ENCODE measurements at regions not wholly inside any gene's neighbourhood (a gene's known extent, or its start where the extent isn't known, plus 50 kb on each side); places are given as distances from the start of the nearest gene placed in this dataset.

- Histone ChIP-seq H3K9me3 (no peaks in the 10 kb centered on the region), H3K36me3 (no peaks in the 10 kb centered on the region), H3K4me1 (no peaks in the 10 kb centered on the region), H3K27me3 (no peaks in the 10 kb centered on the region), H3K27ac (no peak overlapping the region), H3K4me3 (no peak overlapping the region)
- ATAC-seq (no peak), DNase-seq (no peak)
- TF ChIP-seq POLR2A (IDR thresholded peaks at IDR 0.05) (no peak), CTCF (IDR thresholded peaks at IDR 0.05) (no peak)
- intact Hi-C loops (cut with DNase I): no loop called here
- 83% methylated on average over 1 of the region's 1 CpG for WGBS (ENCODE audit: insufficient coverage, low coverage, low lambda C conversion rate, missing lambda C conversion rate)
Observed at GRCh38 chr12:28896421-28896820, 252.7 kb upstream of the FAR2 start.

- no peak for TF ChIP-seq POLR2A (IDR thresholded peaks at IDR 0.05)
Observed at GRCh38 chr12:28898038-28898437, 251.0 kb upstream of the FAR2 start.

GRCh38 chr12:28899951-28900350 is 249.1 kb upstream of the FAR2 start:
- DNase-seq (no peak), ATAC-seq (no peak)
- WGBS (ENCODE audit: insufficient coverage, low coverage, low lambda C conversion rate, missing lambda C conversion rate): 70% methylated on average over 1 of the region's 1 CpG
- Histone ChIP-seq H3K4me3 (no peak overlapping the region), H3K27me3 (no peaks in the 10 kb centered on the region), H3K36me3 (no peaks in the 10 kb centered on the region), H3K27ac (no peak overlapping the region), H3K4me1 (no peaks in the 10 kb centered on the region), H3K9me3 (no peaks in the 10 kb centered on the region)
- intact Hi-C loops (cut with DNase I): no loop called here
- no peak for TF ChIP-seq POLR2A (IDR thresholded peaks at IDR 0.05)

More at GRCh38 chr12:28898038-28898437, 251.0 kb upstream of the FAR2 start:
- DNase-seq (no peak), ATAC-seq (no peak)
- 10% methylated on average over 2 of the region's 2 CpGs for WGBS (ENCODE audit: insufficient coverage, low coverage, low lambda C conversion rate, missing lambda C conversion rate)
- Histone ChIP-seq H3K4me3 (no peak overlapping the region), H3K36me3 (no peaks in the 10 kb centered on the region), H3K27ac (no peak overlapping the region), H3K9me3 (no peaks in the 10 kb centered on the region), H3K4me1 (no peaks in the 10 kb centered on the region), H3K27me3 (no peaks in the 10 kb centered on the region)
- intact Hi-C loops (cut with DNase I): no loop called here

- Histone ChIP-seq H3K4me1 (no peaks in the 10 kb centered on the region), H3K4me3 (no peak overlapping the region), H3K36me3 (no peaks in the 10 kb centered on the region), H3K9me3 (no peaks in the 10 kb centered on the region), H3K27ac (no peak overlapping the region), H3K27me3 (no peaks in the 10 kb centered on the region)
- ATAC-seq (no peak), DNase-seq (no peak)
- intact Hi-C loops (cut with DNase I): no loop called here
- WGBS (ENCODE audit: insufficient coverage, low coverage, low lambda C conversion rate, missing lambda C conversion rate): 52% methylated on average over 1 of the region's 1 CpG
- TF ChIP-seq POLR2A (IDR thresholded peaks at IDR 0.05) (no peak), CTCF (IDR thresholded peaks at IDR 0.05) (no peak)
Observed at GRCh38 chr12:28905220-28905955, 243.7 kb upstream of the FAR2 start.

- H3K27me3 ChIP-seq: no peaks in the 10 kb centered on the region
- WGBS (ENCODE audit: insufficient coverage, low coverage, low lambda C conversion rate, missing lambda C conversion rate): 54% methylated on average over 1 of the region's 1 CpG
- TF ChIP-seq CTCF (IDR thresholded peaks at IDR 0.05): no peak
- TF ChIP-seq POLR2A (IDR thresholded peaks at IDR 0.05): no peak
- no peaks in the 10 kb centered on the region for H3K9me3 ChIP-seq
- no peak for DNase-seq
- H3K27ac ChIP-seq: no peak overlapping the region
- H3K4me3 ChIP-seq: no peak overlapping the region
- no peaks in the 10 kb centered on the region for H3K4me1 ChIP-seq
- intact Hi-C loops (cut with DNase I): no loop called here
- H3K36me3 ChIP-seq: no peaks in the 10 kb centered on the region
- no peak for ATAC-seq
Observed at GRCh38 chr12:28908646-28909045, 240.4 kb upstream of the FAR2 start.

Data from right lobe of liver (tissue), 6 donors.